HG02938 (cell line): ENCODE measurements at regions not wholly inside any gene's neighbourhood (a gene's known extent, or its start where the extent isn't known, plus 50 kb on each side); places are given as distances from the start of the nearest gene placed in this dataset.
"Not testable (repeated sequence)": the region's sequence is repeated elsewhere in the genome, so short reads cannot be mapped to it uniquely, and the experiment has no call there.

Experiments used
- ATAC-seq: cut with Tn5 transposase; IDR thresholded peaks from one replicate; pipeline ENCODE4 v1.9.1; 2021; ENCODE audit warnings: mild to moderate bottlenecking, moderate library complexity; ENCODE audit not compliant: unreplicated experiment

GRCh38 chr22:47627556-47628253, 865.3 kb downstream of the TBC1D22A start:
- ATAC-seq = no peak

GRCh38 chr22:47626428-47627390, 864.3 kb downstream of the TBC1D22A start:
- no peak for ATAC-seq

- no peak for ATAC-seq
These were observed 863.3 kb downstream of the TBC1D22A start for GRCh38 chr22:47625531-47626427.

GRCh38 chr22:47625013-47625385, 862.5 kb downstream of the TBC1D22A start:
- ATAC-seq = no peak

GRCh38 chr22:47624252-47625012, 862.0 kb downstream of the TBC1D22A start:
- ATAC-seq = no peak

- no peak for ATAC-seq
These were observed 861.3 kb downstream of the TBC1D22A start for GRCh38 chr22:47623763-47624148.

- ATAC-seq = no peak
These were observed 860.8 kb downstream of the TBC1D22A start for GRCh38 chr22:47623066-47623762.

- ATAC-seq = no peak
These were observed 860.1 kb downstream of the TBC1D22A start for GRCh38 chr22:47622541-47622940.

- ATAC-seq = no peak
These were observed 858.8 kb downstream of the TBC1D22A start for GRCh38 chr22:47621253-47621652.

- ATAC-seq = no peak
These were observed 857.9 kb downstream of the TBC1D22A start for GRCh38 chr22:47620391-47620790.

GRCh38 chr22:47619631-47620030, 857.2 kb downstream of the TBC1D22A start:
- no peak for ATAC-seq

- ATAC-seq = no peak
These were observed 855.9 kb downstream of the TBC1D22A start for GRCh38 chr22:47618180-47619010.

- no peak for ATAC-seq
These were observed 854.7 kb downstream of the TBC1D22A start for GRCh38 chr22:47617186-47617585.

GRCh38 chr22:47616396-47617020, 854.1 kb downstream of the TBC1D22A start:
- ATAC-seq = no peak

GRCh38 chr22:47615051-47615450, 852.6 kb downstream of the TBC1D22A start:
- ATAC-seq = no peak

GRCh38 chr22:47613606-47614350, 851.3 kb downstream of the TBC1D22A start:
- no peak for ATAC-seq

- ATAC-seq = not testable (repeated sequence)
These were observed 850.7 kb downstream of the TBC1D22A start for GRCh38 chr22:47613181-47613580.
